ENCODE measurements at regions not wholly inside any gene's neighbourhood (a gene's known extent, or its start where the extent isn't known, plus 50 kb on each side); places are given as distances from the start of the nearest gene placed in this dataset.

- no peak overlapping the region for H3K9ac ChIP-seq (ENCODE audit: low read length)
- H3K36me3 ChIP-seq (replicated peaks; ENCODE audit: insufficient read depth, low read length), result no peaks in the 10 kb centered on the region
- H3K4me2 ChIP-seq (ENCODE audit: low read depth, low read length), result no peak overlapping the region
- no peaks in the 10 kb centered on the region; the same call in 1 of the 2 replicates for H3K27me3 ChIP-seq (replicated peaks; ENCODE audit: insufficient read depth, low read length)
- no peak overlapping the region for H3K4me3 ChIP-seq (ENCODE audit: low read length)
- H3K4me1 ChIP-seq (ENCODE audit: low read length), result peaks cover 6% of the 10 kb centered on the region; the same call in 1 of the 2 replicates
- no peaks in the 10 kb centered on the region for H3K9me2 ChIP-seq (replicated peaks; ENCODE audit: insufficient read depth, low read length)
- H3K27ac ChIP-seq (ENCODE audit: low read length), result no peak overlapping the region
- DNase-seq, result peak; percentile 11
- H3K79me2 ChIP-seq (ENCODE audit: low read length), result no peaks in the 10 kb centered on the region
- no peaks in the 10 kb centered on the region; the same call in 1 of the 2 replicates for H3F3A ChIP-seq (ENCODE audit: insufficient read depth, low read length)
- TF ChIP-seq CTCF (IDR thresholded peaks at IDR 0.05; ENCODE audit: low read length), result no peak
- no peaks in the 10 kb centered on the region for H3K9me3 ChIP-seq (replicated peaks; ENCODE audit: insufficient read depth, low read length)
- no peak overlapping the region for H2AFZ ChIP-seq (ENCODE audit: low read length)
- no peaks in the 10 kb centered on the region for H4K20me1 ChIP-seq (ENCODE audit: insufficient read depth, low read length)
Measured at GRCh38 chr12:85527192-85527591, 247.2 kb downstream of the ALX1 start.

GRCh38 chr12:85529896-85530295 is 249.9 kb downstream of the ALX1 start:
- Histone ChIP-seq H3K27ac (ENCODE audit: low read length) (no peak overlapping the region), H3K9me3 (replicated peaks; ENCODE audit: insufficient read depth, low read length) (no peaks in the 10 kb centered on the region), H3K4me1 (ENCODE audit: low read length) (peaks cover 6% of the 10 kb centered on the region; the same call in 1 of the 2 replicates), H3K36me3 (replicated peaks; ENCODE audit: insufficient read depth, low read length) (no peaks in the 10 kb centered on the region), H3K9me2 (replicated peaks; ENCODE audit: insufficient read depth, low read length) (no peaks in the 10 kb centered on the region), H4K20me1 (ENCODE audit: insufficient read depth, low read length) (no peaks in the 10 kb centered on the region), H3K79me2 (ENCODE audit: low read length) (no peaks in the 10 kb centered on the region), H3K4me2 (ENCODE audit: low read depth, low read length) (no peak overlapping the region), H3K27me3 (replicated peaks; ENCODE audit: insufficient read depth, low read length) (no peaks in the 10 kb centered on the region; the same call in 1 of the 2 replicates), H3K9ac (ENCODE audit: low read length) (no peak overlapping the region), H3F3A (ENCODE audit: insufficient read depth, low read length) (no peaks in the 10 kb centered on the region; the same call in 1 of the 2 replicates), H2AFZ (ENCODE audit: low read length) (no peak overlapping the region), H3K4me3 (ENCODE audit: low read length) (no peak overlapping the region)
- DNase-seq, result no peak
- TF ChIP-seq EZH2phosphoT487 (IDR thresholded peaks at IDR 0.05; ENCODE audit: low read length) (no peak), CTCF (IDR thresholded peaks at IDR 0.05; ENCODE audit: low read length) (no peak), EZH2 (optimal IDR thresholded peaks at IDR 0.05; ENCODE audit: low read depth, low read length) (no peak)

- peaks cover 6% of the 10 kb centered on the region; the same call in 1 of the 2 replicates for H3K4me1 ChIP-seq (ENCODE audit: low read length)
- H3K4me3 ChIP-seq (ENCODE audit: low read length), result no peak overlapping the region
- H3K9me2 ChIP-seq (replicated peaks; ENCODE audit: insufficient read depth, low read length), result no peaks in the 10 kb centered on the region
- no peaks in the 10 kb centered on the region for H3K79me2 ChIP-seq (ENCODE audit: low read length)
- no peaks in the 10 kb centered on the region for H3K9me3 ChIP-seq (replicated peaks; ENCODE audit: insufficient read depth, low read length)
- no peaks in the 10 kb centered on the region; the same call in 1 of the 2 replicates for H3F3A ChIP-seq (ENCODE audit: insufficient read depth, low read length)
- H3K4me2 ChIP-seq (ENCODE audit: low read depth, low read length), result no peak overlapping the region
- no peak overlapping the region for H3K27ac ChIP-seq (ENCODE audit: low read length)
- no peak for TF ChIP-seq EZH2phosphoT487 (IDR thresholded peaks at IDR 0.05; ENCODE audit: low read length)
- no peak for TF ChIP-seq EZH2 (optimal IDR thresholded peaks at IDR 0.05; ENCODE audit: low read depth, low read length)
- no peak for TF ChIP-seq CTCF (IDR thresholded peaks at IDR 0.05; ENCODE audit: low read length)
- no peaks in the 10 kb centered on the region for H3K36me3 ChIP-seq (replicated peaks; ENCODE audit: insufficient read depth, low read length)
- H3K27me3 ChIP-seq (replicated peaks; ENCODE audit: insufficient read depth, low read length), result no peaks in the 10 kb centered on the region; the same call in 1 of the 2 replicates
- H4K20me1 ChIP-seq (ENCODE audit: insufficient read depth, low read length), result no peaks in the 10 kb centered on the region
- no peak overlapping the region for H3K9ac ChIP-seq (ENCODE audit: low read length)
- no peak for DNase-seq
- no peak overlapping the region for H2AFZ ChIP-seq (ENCODE audit: low read length)
Measured at GRCh38 chr12:85530456-85530855, 250.4 kb downstream of the ALX1 start.
